K562 (cell line): ENCODE measurements at regions not wholly inside any gene's neighbourhood (a gene's known extent, or its start where the extent isn't known, plus 50 kb on each side); places are given as distances from the start of the nearest gene placed in this dataset.

Experiments
- ATAC-seq: fragments of 200-7000 bp; cut with Tn5 transposase; 3 replicates; pipeline ENCODE4 v1.9.1; 2020; ENCODE audit warnings: moderate library complexity
- BruUV-seq: library from RNA; stranded (reverse); fragments of 400-500 nt; replicated peaks from 2 replicates; lab custom pipeline; 2021; lab: Mats Ljungman, UMichigan
- CTCF ChIA-PET: fragments of 300-600 bp; formaldehyde crosslinking; extraction: SDS; loops from one replicate; lab custom pipeline; 2021; ENCODE audit warnings: low intra/inter-chr PET ratio; lab: Yijun Ruan, JAX
- POLR2A ChIA-PET: fragments of 300-600, 350-650 bp; sonication (Branson Sonifier 250); formaldehyde crosslinking; extraction: SDS; loops from one replicate; lab custom pipeline; 2021; ENCODE audit warnings: antibody characterized with exemption, inconsistent platforms; lab: Yijun Ruan, JAX
- DNase-seq, 4 experiments: peaks; one replicate each; pipeline versions ENCODE4 v3.0.0 to v3.0.0-alpha.2; 2011 to 2018; ENCODE audit warnings: low spot score in 3 of 4, mixed read lengths in 3 of 4; ENCODE audit errors: extremely low read depth in 1 of 4
- FAIRE-seq: peaks from 2 replicates; lab custom pipeline; 2011; peaks lifted over from hg19 to GRCh38; lab: Jason Lieb, UNC
- H2AFZ ChIP-seq: 2 replicates; pipeline ENCODE4 v1.6.0; 2011; ENCODE audit warnings: low read depth, low read length, control low read depth, inconsistent platforms
- H3K27ac ChIP-seq: fragments of 200-600 bp; 3 replicates; pipeline ENCODE4 v1.8.0; 2011; ENCODE audit warnings: low read depth, mild to moderate bottlenecking, control low read depth, inconsistent platforms, low read length, moderate library complexity, mixed read lengths; ENCODE audit errors: extremely low read depth
- H3K27me3 ChIP-seq, 2 experiments: fragments of 300-600 bp in 1 of 2; 2 replicates in 1 of 2; 3 replicates in 1 of 2; pipeline versions ENCODE4 v1.6.0 to v1.8.0; 2011; ENCODE audit warnings: inconsistent platforms in 2 of 2, low read length in 2 of 2, mild to moderate bottlenecking in 1 of 2, mixed read lengths in 1 of 2, moderate library complexity in 1 of 2; ENCODE audit not compliant: control insufficient read depth in 2 of 2, insufficient read depth in 2 of 2
- H3K36me3 ChIP-seq: fragments of 300-600 bp; 3 replicates; pipeline ENCODE4 v1.8.0; 2011; ENCODE audit warnings: mild to moderate bottlenecking, low read length, inconsistent platforms; ENCODE audit not compliant: control insufficient read depth, insufficient read depth
- H3K4me1 ChIP-seq, 2 experiments: fragments of 200-600 bp in 1 of 2; replicated peaks in 1 of 2; 2 replicates in 1 of 2; 3 replicates in 1 of 2; pipeline versions ENCODE4 v1.5.1 to v1.8.0; 2011; ENCODE audit warnings: inconsistent platforms in 2 of 2, low read length in 2 of 2, mild to moderate bottlenecking in 1 of 2, mixed read lengths in 1 of 2, moderate library complexity in 1 of 2; ENCODE audit not compliant: control insufficient read depth in 2 of 2, insufficient read depth in 2 of 2
- H3K4me2 ChIP-seq: 2 replicates; pipeline ENCODE4 v1.6.1; 2011; ENCODE audit warnings: low read length, control low read depth, inconsistent platforms, mixed read lengths; ENCODE audit not compliant: insufficient read depth
- H3K4me3 ChIP-seq: fragments of 200-600 bp; sonication (generic), shearing (Covaris generic); 2 replicates; pipeline ENCODE4 v1.5.1; 2016; ENCODE audit warnings: control low read depth, inconsistent platforms
- H3K79me2 ChIP-seq: fragments of 200-600 bp; 3 replicates; pipeline ENCODE4 v1.8.0; 2011; ENCODE audit warnings: low read length, inconsistent platforms; ENCODE audit not compliant: control insufficient read depth, insufficient read depth
- H3K9ac ChIP-seq, 2 experiments: 2 replicates each; pipeline versions ENCODE4 v1.6.0 to v1.6.1; 2011; ENCODE audit warnings: low read depth in 2 of 2, low read length in 2 of 2, control low read depth in 1 of 2, inconsistent platforms in 1 of 2, mild to moderate bottlenecking in 1 of 2, mixed read lengths in 1 of 2; ENCODE audit not compliant: insufficient read depth in 1 of 2
- H3K9me1 ChIP-seq: one replicate; pipeline ENCODE4 v1.6.0; 2011; ENCODE audit warnings: inconsistent platforms, mild to moderate bottlenecking, low read length, moderate library complexity; ENCODE audit not compliant: control insufficient read depth, insufficient read depth
- H3K9me3 ChIP-seq: replicated peaks from 2 replicates; pipeline ENCODE4 v1.5.1; 2011; ENCODE audit warnings: low read depth, low read length, inconsistent platforms; ENCODE audit not compliant: control insufficient read depth, insufficient read depth
- H4K20me1 ChIP-seq: replicated peaks from 2 replicates; pipeline ENCODE4 v1.6.1; 2011; ENCODE audit warnings: low read length, inconsistent platforms, mixed read lengths; ENCODE audit not compliant: control insufficient read depth, insufficient read depth
- EWSR1 ChIP-seq: fragments of 450-650 bp; IDR thresholded peaks from 2 replicates; pipeline ENCODE4 v1.6.1; 2018; ENCODE audit warnings: borderline replicate concordance, mild to moderate bottlenecking, low read depth, moderate library complexity; ENCODE audit not compliant: partially characterized antibody
- PTTG1 ChIP-seq: fragments of 450-650 bp; IDR thresholded peaks from 2 replicates; pipeline ENCODE4 v1.6.1; 2016; ENCODE audit warnings: low read depth, mild to moderate bottlenecking, missing genetic modification characterization, missing compliant biosample characterization
- RAD21 ChIP-seq, 2 experiments: fragments of 250-450 bp in 1 of 2; fragments of 450-650 bp in 1 of 2; sonication (Bioruptor Pico) in 1 of 2; formaldehyde crosslinking in 1 of 2; IDR thresholded peaks in 1 of 2; conservative IDR thresholded peaks in 1 of 2; 2 replicates each; pipeline versions ENCODE4 v1.4.0 to v1.8.0; 2020 to 2022; ENCODE audit warnings: mild to moderate bottlenecking in 2 of 2, moderate library complexity in 1 of 2
- SMARCA5 ChIP-seq: fragments of 450-650 bp; IDR thresholded peaks from 2 replicates; pipeline ENCODE4 v1.6.1; 2016
- ZBTB11 ChIP-seq, 3 experiments: fragments of 200-800 bp in 1 of 3; fragments of 250-450 bp in 1 of 3; fragments of 450-650 bp in 1 of 3; sonication (Bioruptor Pico) in 1 of 3; sonication (Bioruptor generic) in 1 of 3; formaldehyde crosslinking in 1 of 3; IDR thresholded peaks; 2 replicates each; pipeline versions ENCODE4 v1.6.1 to v1.8.0; 2016 to 2022; ENCODE audit warnings: mild to moderate bottlenecking in 2 of 3, missing genetic modification characterization in 2 of 3, missing compliant biosample characterization in 1 of 3, moderate library complexity in 1 of 3
- ZBTB34 ChIP-seq: fragments of 250-450 bp; sonication (Bioruptor Pico); IDR thresholded peaks from 2 replicates; pipeline ENCODE4 v1.8.0; 2021; ENCODE audit warnings: mild to moderate bottlenecking, moderate library complexity
- ZFX ChIP-seq: sonication (generic); formaldehyde crosslinking; IDR thresholded peaks from 2 replicates; pipeline ENCODE4 v1.8.0; 2022; ENCODE audit warnings: mild to moderate bottlenecking, missing genetic modification reagents, moderate library complexity
- WGBS: fragments of 100-300 bp; shearing (Covaris generic); methylation state at CpG from one replicate; pipeline ENCODE4 v1.1.6; 2016; ENCODE audit warnings: low coverage, mixed read lengths; ENCODE audit not compliant: insufficient coverage; ENCODE audit errors: missing lambda C conversion rate; 5-methylcytosine and 5-hydroxymethylcytosine counted together
- in situ Hi-C: fragments of 300-500 bp; cut with MboI; formaldehyde crosslinking; loops from 4 replicates; pipeline ENCODE4 v1.15.0; 2018; ENCODE audit warnings: inconsistent platforms, mixed read lengths
- intact Hi-C: fragments of 100-400 bp; cut with micrococcal nuclease; formaldehyde crosslinking; loops from 2 replicates; pipeline ENCODE4 v1.14.2; 2022

GRCh38 chr3:99575683-99576082 lies 62.7 kb upstream of the COL8A1 start:
- TF ChIP-seq ZFX (no peak), ZBTB34 (CRISPR knock-in tag) (no peak), EWSR1 (no peak), PTTG1 (no peak), ZBTB11 (CRISPR knock-in tag; IDR thresholded peaks at IDR 0.05) (no peak), RAD21 (CRISPR knock-in tag; conservative IDR thresholded peaks at IDR 0.05 in 1 of 2, IDR thresholded peaks at IDR 0.05 in 1 of 2) (no peak), SMARCA5 (no peak)
- BruUV-seq: no TSS peak
- H3K79me2 ChIP-seq: no peaks in the 10 kb centered on the region
- H3K27me3 ChIP-seq: no peaks in the 10 kb centered on the region
- no peak overlapping the region for H3K27ac ChIP-seq
- POLR2A ChIA-PET: interaction anchor here (0.6 kb wide), 1 partner anchor 657 kb away, joined by 3 read pairs; no protein-coding TSS in a partner anchor
- ATAC-seq: no peak
- in situ Hi-C loops (no loop called here), intact Hi-C loops (no loop called here)
- H3K9ac ChIP-seq: no peak overlapping the region
- no peaks in the 10 kb centered on the region for H3K4me1 ChIP-seq
- no peak for FAIRE-seq
- no peak overlapping the region for H2AFZ ChIP-seq
- H3K9me1 ChIP-seq: no peaks in the 10 kb centered on the region
- no peaks in the 10 kb centered on the region for H3K36me3 ChIP-seq
- CTCF ChIA-PET: no interaction called here
- H4K20me1 ChIP-seq: no peaks in the 10 kb centered on the region
- no peak overlapping the region for H3K4me3 ChIP-seq
- no peak overlapping the region for H3K4me2 ChIP-seq
- WGBS: 4% methylated on average over 2 of the region's 2 CpGs
- no peaks in the 10 kb centered on the region for H3K9me3 ChIP-seq
- DNase-seq: no peak
